ENCODE measurements at regions not wholly inside any gene's neighbourhood (a gene's known extent, or its start where the extent isn't known, plus 50 kb on each side); places are given as distances from the start of the nearest gene placed in this dataset.

DNA sequence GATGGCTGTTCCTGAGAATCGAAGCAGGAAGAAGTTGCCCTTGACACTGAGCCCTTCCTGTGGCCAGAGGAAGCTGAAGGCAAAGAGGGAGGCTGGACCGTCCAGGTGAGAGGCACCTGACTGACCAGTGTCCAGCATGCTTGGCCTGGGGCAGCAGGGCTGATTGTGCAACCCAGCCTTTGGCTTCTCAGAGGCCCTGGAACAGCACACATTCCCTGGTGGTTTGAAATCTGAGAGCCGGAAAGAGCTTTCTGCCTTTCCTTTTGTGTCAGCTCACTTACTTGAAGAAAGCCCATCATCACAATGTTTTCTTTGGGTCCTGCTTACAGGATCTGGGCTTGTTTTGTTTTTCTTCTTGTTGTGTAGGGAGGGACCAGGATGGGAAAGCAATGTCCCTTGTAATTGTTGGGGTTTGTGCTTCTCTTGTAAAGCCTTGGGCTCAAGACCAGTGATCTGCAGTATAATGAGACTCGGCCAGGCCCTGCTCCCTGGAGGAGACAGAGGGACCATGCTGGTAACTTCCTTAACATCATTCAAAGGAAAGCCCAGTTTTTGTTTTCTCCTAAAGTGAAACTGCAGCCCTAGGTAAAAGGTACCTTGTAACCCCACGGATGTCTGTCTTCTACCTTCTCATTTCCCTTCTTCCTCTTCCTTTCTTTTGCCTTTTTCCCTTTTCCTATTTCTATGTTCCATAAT is 213.7 kb downstream of the NXNL2 start:
- TF ChIP-seq, protein P1, sequence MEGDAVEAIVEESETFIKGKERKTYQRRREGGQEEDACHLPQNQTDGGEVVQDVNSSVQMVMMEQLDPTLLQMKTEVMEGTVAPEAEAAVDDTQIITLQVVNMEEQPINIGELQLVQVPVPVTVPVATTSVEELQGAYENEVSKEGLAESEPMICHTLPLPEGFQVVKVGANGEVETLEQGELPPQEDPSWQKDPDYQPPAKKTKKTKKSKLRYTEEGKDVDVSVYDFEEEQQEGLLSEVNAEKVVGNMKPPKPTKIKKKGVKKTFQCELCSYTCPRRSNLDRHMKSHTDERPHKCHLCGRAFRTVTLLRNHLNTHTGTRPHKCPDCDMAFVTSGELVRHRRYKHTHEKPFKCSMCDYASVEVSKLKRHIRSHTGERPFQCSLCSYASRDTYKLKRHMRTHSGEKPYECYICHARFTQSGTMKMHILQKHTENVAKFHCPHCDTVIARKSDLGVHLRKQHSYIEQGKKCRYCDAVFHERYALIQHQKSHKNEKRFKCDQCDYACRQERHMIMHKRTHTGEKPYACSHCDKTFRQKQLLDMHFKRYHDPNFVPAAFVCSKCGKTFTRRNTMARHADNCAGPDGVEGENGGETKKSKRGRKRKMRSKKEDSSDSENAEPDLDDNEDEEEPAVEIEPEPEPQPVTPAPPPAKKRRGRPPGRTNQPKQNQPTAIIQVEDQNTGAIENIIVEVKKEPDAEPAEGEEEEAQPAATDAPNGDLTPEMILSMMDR (IDR thresholded peaks at IDR 0.05) = no peak
- no peak for TF ChIP-seq POLR2A (IDR thresholded peaks at IDR 0.05)

Data from lower leg skin (tissue), 3 donors.